H9 (cell line): ENCODE measurements at regions not wholly inside any gene's neighbourhood (a gene's known extent, or its start where the extent isn't known, plus 50 kb on each side); places are given as distances from the start of the nearest gene placed in this dataset.

Experiments used
- DNase-seq: peaks from one replicate; pipeline ENCODE4 v3.0.0-alpha.2; 2017
- H2AFZ ChIP-seq: one replicate; pipeline ENCODE4 v1.6.1; 2013; ENCODE audit warnings: mild to moderate bottlenecking, low read length, control low read depth, moderate library complexity
- H2AK5ac ChIP-seq: 2 replicates; pipeline ENCODE4 v1.6.1; 2013; ENCODE audit warnings: low read length, control low read depth, mixed read lengths; ENCODE audit not compliant: insufficient read length
- H2BK120ac ChIP-seq: one replicate; pipeline ENCODE4 v1.6.1; 2013; ENCODE audit warnings: low read depth, mild to moderate bottlenecking, low read length, control low read depth, inconsistent platforms; ENCODE audit not compliant: poor library complexity, severe bottlenecking
- H2BK12ac ChIP-seq: 2 replicates; pipeline ENCODE4 v1.6.1; 2013; ENCODE audit warnings: low read length, control low read depth, mixed read lengths, low read depth; ENCODE audit not compliant: insufficient read length
- H2BK15ac ChIP-seq: 2 replicates; pipeline ENCODE4 v1.6.1; 2013; ENCODE audit warnings: low read depth, low read length, control low read depth
- H2BK20ac ChIP-seq: one replicate; pipeline ENCODE4 v1.6.1; 2013; ENCODE audit warnings: low read depth, mild to moderate bottlenecking, low read length, control low read depth, inconsistent platforms; ENCODE audit not compliant: poor library complexity, severe bottlenecking
- H2BK5ac ChIP-seq: 2 replicates; pipeline ENCODE4 v1.6.1; 2013; ENCODE audit warnings: low read length, control low read depth, mixed read lengths; ENCODE audit not compliant: insufficient read length
- H3K14ac ChIP-seq: 2 replicates; pipeline ENCODE4 v1.6.1; 2013; ENCODE audit warnings: low read length, control low read depth; ENCODE audit not compliant: insufficient read depth
- H3K18ac ChIP-seq: 2 replicates; pipeline ENCODE4 v1.6.1; 2013; ENCODE audit warnings: low read depth, mild to moderate bottlenecking, mixed read lengths, low read length, control low read depth; ENCODE audit not compliant: insufficient read length
- H3K23ac ChIP-seq: 2 replicates; pipeline ENCODE4 v1.6.1; 2013; ENCODE audit warnings: low read length, control low read depth, mixed read lengths, low read depth; ENCODE audit not compliant: insufficient read length
- H3K23me2 ChIP-seq: 2 replicates; pipeline ENCODE4 v1.6.1; 2013; ENCODE audit warnings: low read depth, mild to moderate bottlenecking, mixed read lengths, low read length, control low read depth; ENCODE audit not compliant: insufficient read length, poor library complexity, severe bottlenecking
- H3K27ac ChIP-seq: 2 replicates; pipeline ENCODE4 v1.5.1; 2013; ENCODE audit warnings: low read length, control low read depth, mixed read lengths, low read depth; ENCODE audit not compliant: insufficient read length
- H3K27me3 ChIP-seq: 2 replicates; pipeline ENCODE4 v1.6.1; 2013; ENCODE audit warnings: low read length, control low read depth, inconsistent platforms; ENCODE audit not compliant: insufficient read depth
- H3K4ac ChIP-seq: 2 replicates; pipeline ENCODE4 v1.6.1; 2013; ENCODE audit warnings: low read depth, mild to moderate bottlenecking, control low read depth, inconsistent platforms, low read length, moderate library complexity
- H3K4me1 ChIP-seq: 2 replicates; pipeline ENCODE4 v1.6.1; 2013; ENCODE audit warnings: low read length, control low read depth, inconsistent platforms; ENCODE audit not compliant: insufficient read depth
- H3K4me2 ChIP-seq: 2 replicates; pipeline ENCODE4 v1.6.1; 2013; ENCODE audit warnings: low read length, control low read depth, mixed read lengths; ENCODE audit not compliant: insufficient read length, insufficient read depth
- H3K56ac ChIP-seq: 2 replicates; pipeline ENCODE4 v1.6.1; 2013; ENCODE audit warnings: low read depth, mild to moderate bottlenecking, mixed read lengths, low read length, control low read depth; ENCODE audit not compliant: insufficient read length
- H3K79me1 ChIP-seq: 2 replicates; pipeline ENCODE4 v1.6.1; 2013; ENCODE audit warnings: low read depth, mild to moderate bottlenecking, moderate library complexity, low read length, control low read depth, inconsistent platforms; ENCODE audit not compliant: insufficient read depth, poor library complexity, severe bottlenecking
- H3K79me2 ChIP-seq: 2 replicates; pipeline ENCODE4 v1.6.1; 2013; ENCODE audit warnings: low read length, control low read depth, inconsistent platforms; ENCODE audit not compliant: insufficient read depth
- H3K9ac ChIP-seq: 2 replicates; pipeline ENCODE4 v1.6.1; 2013; ENCODE audit warnings: low read length, control low read depth, mixed read lengths; ENCODE audit not compliant: insufficient read length; ENCODE audit errors: extremely low read depth
- H3K9me3 ChIP-seq: one replicate; pipeline ENCODE4 v1.6.1; 2013; ENCODE audit warnings: low read depth, low read length, inconsistent platforms; ENCODE audit not compliant: control insufficient read depth
- H3T11ph ChIP-seq: one replicate; pipeline ENCODE4 v1.6.1; 2013; ENCODE audit warnings: mild to moderate bottlenecking, low read length, control low read depth, inconsistent platforms
- H4K20me1 ChIP-seq: one replicate; pipeline ENCODE4 v1.6.1; 2013; ENCODE audit not compliant: control insufficient read depth, insufficient read length, insufficient read depth
- H4K5ac ChIP-seq: 2 replicates; pipeline ENCODE4 v1.6.1; 2013; ENCODE audit warnings: low read depth, mild to moderate bottlenecking, mixed read lengths, low read length, control low read depth; ENCODE audit not compliant: insufficient read length
- H4K8ac ChIP-seq: replicated peaks from 2 replicates; pipeline ENCODE4 v1.6.1; 2013; ENCODE audit warnings: low read length, control low read depth, mixed read lengths, low read depth; ENCODE audit not compliant: insufficient read length
- H4K91ac ChIP-seq: 2 replicates; pipeline ENCODE4 v1.6.1; 2013; ENCODE audit warnings: low read depth, mild to moderate bottlenecking, moderate library complexity, mixed read lengths, low read length, control low read depth; ENCODE audit not compliant: insufficient read length
- H3K27ac Mint-ChIP-seq, 3 experiments: 2 replicates in 2 of 3; 3 replicates in 1 of 3; pipeline ENCODE4 v1.8.0; 2020 to 2021; ENCODE audit warnings: mixed read lengths in 3 of 3, mild to moderate bottlenecking in 1 of 3, moderate library complexity in 1 of 3
- H3K27me3 Mint-ChIP-seq: 2 replicates; pipeline ENCODE4 v1.8.0; 2021; ENCODE audit warnings: low read depth, mild to moderate bottlenecking, moderate library complexity, mixed read lengths
- H3K36me3 Mint-ChIP-seq, 3 experiments: 2 replicates in 2 of 3; 3 replicates in 1 of 3; pipeline ENCODE4 v1.8.0; 2020 to 2021; ENCODE audit warnings: low read depth in 3 of 3, mixed read lengths in 3 of 3; ENCODE audit not compliant: insufficient read depth in 1 of 3
- H3K4me1 Mint-ChIP-seq, 2 experiments: 2 replicates each; pipeline ENCODE4 v1.8.0; 2020; ENCODE audit warnings: mixed read lengths in 2 of 2
- H3K4me3 Mint-ChIP-seq, 2 experiments: 2 replicates in 1 of 2; 3 replicates in 1 of 2; pipeline ENCODE4 v1.8.0; 2020 to 2021; ENCODE audit warnings: mild to moderate bottlenecking in 2 of 2, mixed read lengths in 2 of 2, moderate library complexity in 1 of 2
- H3K9me3 Mint-ChIP-seq, 2 experiments: 2 replicates in 1 of 2; 3 replicates in 1 of 2; pipeline ENCODE4 v1.8.0; 2020; ENCODE audit warnings: mild to moderate bottlenecking in 2 of 2, mixed read lengths in 2 of 2, moderate library complexity in 1 of 2
- WGBS: extraction: QIAGEN DNeasy Blood & Tissue Kit; methylation state at CpG from one replicate; pipeline ENCODE4 v1.1.7; 2013; ENCODE audit warnings: missing lambda C conversion rate, low lambda C conversion rate, mixed read lengths; ENCODE audit not compliant: insufficient read length; ENCODE audit errors: extremely low coverage; 5-methylcytosine and 5-hydroxymethylcytosine counted together
- TF ChIP-seq, protein P1 (sequence below): fragments of 200-600 bp; sonication (generic); conservative IDR thresholded peaks from 3 replicates; pipeline ENCODE4 v1.8.0; 2021; ENCODE audit warnings: antibody characterized with exemption, mild to moderate bottlenecking

DNA sequence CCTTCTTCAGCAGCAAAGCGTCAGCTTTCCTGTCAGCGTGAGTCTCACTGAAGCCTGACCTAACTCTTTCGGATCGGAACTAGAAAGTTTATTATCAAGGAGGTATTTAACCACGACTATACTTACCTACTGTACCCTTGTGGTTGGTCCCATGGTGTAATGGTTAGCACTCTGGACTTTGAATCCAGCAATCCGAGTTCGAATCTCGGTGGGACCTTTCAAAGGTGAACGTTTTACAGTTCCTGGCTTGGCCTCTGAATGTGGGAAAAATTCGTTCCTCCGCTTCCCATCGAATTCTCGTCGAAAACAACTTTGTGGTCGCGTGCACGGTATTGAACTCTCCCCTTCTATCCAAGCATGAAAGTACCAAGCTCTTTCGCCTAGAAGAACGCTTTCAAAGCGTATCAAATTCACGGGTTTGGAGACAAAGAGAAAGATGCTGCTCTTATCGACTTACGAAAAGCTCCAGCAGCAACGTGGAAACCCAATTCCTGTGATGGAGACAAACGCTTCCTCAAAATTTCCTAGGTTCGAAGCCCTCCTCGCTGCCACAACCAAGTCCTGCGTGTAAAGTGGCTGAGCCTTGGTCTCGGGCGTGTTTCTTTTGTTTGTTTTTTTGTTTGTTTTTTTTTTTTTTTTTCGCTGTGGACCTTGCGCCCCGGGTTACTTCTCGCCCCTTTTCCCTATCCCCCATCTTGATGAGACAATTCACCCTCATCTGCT, 63.7 kb downstream of the GPX5 start:
- WGBS = no CpG with 5 or more reads among the region's 34 CpGs
- no peak overlapping the region for H2AK5ac ChIP-seq
- no peak overlapping the region for H3T11ph ChIP-seq
- no peaks in the 10 kb centered on the region for H3K9me3 ChIP-seq
- H2BK12ac ChIP-seq = no peak overlapping the region
- H4K20me1 ChIP-seq = no peaks in the 10 kb centered on the region
- no peak overlapping the region for H3K23ac ChIP-seq
- no peaks in the 10 kb centered on the region for H3K36me3 Mint-ChIP-seq
- H2AFZ ChIP-seq = no peak overlapping the region
- peak overlapping the region; percentile 24 for H3K9ac ChIP-seq
- H3K4me1 Mint-ChIP-seq = peaks cover 28 to 35% of the 10 kb centered on the region in 2 experiments
- H3K4me3 Mint-ChIP-seq = peak overlapping the region; percentile 78 to 95
- H2BK120ac ChIP-seq = no peak overlapping the region
- H3K27me3 ChIP-seq = no peaks in the 10 kb centered on the region
- H3K14ac ChIP-seq = no peak overlapping the region
- no peak overlapping the region for H4K5ac ChIP-seq
- no peak overlapping the region for H3K56ac ChIP-seq
- H2BK20ac ChIP-seq = no peak overlapping the region
- no peak overlapping the region for H4K8ac ChIP-seq
- peak overlapping the region; percentile 79 for H3K4me2 ChIP-seq
- H2BK15ac ChIP-seq = no peak overlapping the region
- peak overlapping the region; percentile 56 to 91 (median 84) for H3K27ac Mint-ChIP-seq
- no peak overlapping the region for H4K91ac ChIP-seq
- H3K27me3 Mint-ChIP-seq = peaks cover 27% of the 10 kb centered on the region
- H3K9me3 Mint-ChIP-seq = peaks cover 0 to 3% of the 10 kb centered on the region in 2 experiments; a peak in 1 of 5 replicates
- no peaks in the 10 kb centered on the region for H3K79me2 ChIP-seq
- TF ChIP-seq, protein P1, sequence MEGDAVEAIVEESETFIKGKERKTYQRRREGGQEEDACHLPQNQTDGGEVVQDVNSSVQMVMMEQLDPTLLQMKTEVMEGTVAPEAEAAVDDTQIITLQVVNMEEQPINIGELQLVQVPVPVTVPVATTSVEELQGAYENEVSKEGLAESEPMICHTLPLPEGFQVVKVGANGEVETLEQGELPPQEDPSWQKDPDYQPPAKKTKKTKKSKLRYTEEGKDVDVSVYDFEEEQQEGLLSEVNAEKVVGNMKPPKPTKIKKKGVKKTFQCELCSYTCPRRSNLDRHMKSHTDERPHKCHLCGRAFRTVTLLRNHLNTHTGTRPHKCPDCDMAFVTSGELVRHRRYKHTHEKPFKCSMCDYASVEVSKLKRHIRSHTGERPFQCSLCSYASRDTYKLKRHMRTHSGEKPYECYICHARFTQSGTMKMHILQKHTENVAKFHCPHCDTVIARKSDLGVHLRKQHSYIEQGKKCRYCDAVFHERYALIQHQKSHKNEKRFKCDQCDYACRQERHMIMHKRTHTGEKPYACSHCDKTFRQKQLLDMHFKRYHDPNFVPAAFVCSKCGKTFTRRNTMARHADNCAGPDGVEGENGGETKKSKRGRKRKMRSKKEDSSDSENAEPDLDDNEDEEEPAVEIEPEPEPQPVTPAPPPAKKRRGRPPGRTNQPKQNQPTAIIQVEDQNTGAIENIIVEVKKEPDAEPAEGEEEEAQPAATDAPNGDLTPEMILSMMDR = no peak
- no peak overlapping the region for H3K4ac ChIP-seq
- peaks cover 18% of the 10 kb centered on the region for H3K23me2 ChIP-seq
- no peaks in the 10 kb centered on the region for H3K79me1 ChIP-seq
- H3K18ac ChIP-seq = no peak overlapping the region
- H3K27ac ChIP-seq = peak overlapping the region; percentile 13
- H3K4me1 ChIP-seq = 0 out of 2 replicates have a peak, but pooled peaks cover 3% of the 10 kb centered on the region
- no peak overlapping the region for H2BK5ac ChIP-seq
- peak; percentile 93 for DNase-seq
